Tibial nerve (tissue), 4 donors: ENCODE measurements at regions not wholly inside any gene's neighbourhood (a gene's known extent, or its start where the extent isn't known, plus 50 kb on each side); places are given as distances from the start of the nearest gene placed in this dataset.

ENCODE experiments used
- EP300 ChIP-seq, 2 donors: sonication (generic); formaldehyde crosslinking; IDR thresholded peaks; one replicate each; pipeline ENCODE4 v1.6.1; 2017; ENCODE audit warnings: antibody characterized with exemption in 2 of 2, mild to moderate bottlenecking in 1 of 2
- POLR2A ChIP-seq, 2 donors: fragments of 450-650 bp; IDR thresholded peaks; one replicate each; pipeline ENCODE4 v1.6.1; 2017; ENCODE audit warnings: antibody characterized with exemption in 2 of 2, mild to moderate bottlenecking in 2 of 2, moderate library complexity in 2 of 2
- TF ChIP-seq, protein P1 (sequence below), 5 experiments: fragments of 200-600 bp in 3 of 5; fragments of 450-650 bp in 2 of 5; sonication (generic) in 3 of 5; IDR thresholded peaks; one replicate each; pipeline ENCODE4 v1.5.1; 2016 to 2019; ENCODE audit warnings: antibody characterized with exemption in 5 of 5, mild to moderate bottlenecking in 3 of 5, moderate library complexity in 2 of 5

DNA sequence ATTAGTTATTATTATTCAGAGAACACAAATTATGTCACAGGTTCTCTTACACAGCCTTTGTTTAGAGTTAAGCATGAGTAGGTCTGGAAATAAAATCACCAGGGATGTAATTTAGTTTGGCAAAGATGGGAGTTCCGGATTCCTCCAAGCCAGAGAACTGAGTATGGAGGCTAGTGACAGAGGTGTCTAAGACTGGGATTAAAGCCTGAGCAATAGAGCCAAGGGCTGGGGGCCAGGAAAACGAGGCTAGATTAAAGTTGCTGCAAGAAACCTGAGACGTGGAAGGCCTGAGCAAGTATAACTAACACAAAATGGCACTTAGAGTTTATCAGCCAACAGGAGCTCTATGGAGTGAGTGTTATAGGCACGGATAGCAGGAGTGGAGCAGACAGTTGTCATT is 381.6 kb downstream of the SRGAP2C start:
- TF ChIP-seq, protein P1, sequence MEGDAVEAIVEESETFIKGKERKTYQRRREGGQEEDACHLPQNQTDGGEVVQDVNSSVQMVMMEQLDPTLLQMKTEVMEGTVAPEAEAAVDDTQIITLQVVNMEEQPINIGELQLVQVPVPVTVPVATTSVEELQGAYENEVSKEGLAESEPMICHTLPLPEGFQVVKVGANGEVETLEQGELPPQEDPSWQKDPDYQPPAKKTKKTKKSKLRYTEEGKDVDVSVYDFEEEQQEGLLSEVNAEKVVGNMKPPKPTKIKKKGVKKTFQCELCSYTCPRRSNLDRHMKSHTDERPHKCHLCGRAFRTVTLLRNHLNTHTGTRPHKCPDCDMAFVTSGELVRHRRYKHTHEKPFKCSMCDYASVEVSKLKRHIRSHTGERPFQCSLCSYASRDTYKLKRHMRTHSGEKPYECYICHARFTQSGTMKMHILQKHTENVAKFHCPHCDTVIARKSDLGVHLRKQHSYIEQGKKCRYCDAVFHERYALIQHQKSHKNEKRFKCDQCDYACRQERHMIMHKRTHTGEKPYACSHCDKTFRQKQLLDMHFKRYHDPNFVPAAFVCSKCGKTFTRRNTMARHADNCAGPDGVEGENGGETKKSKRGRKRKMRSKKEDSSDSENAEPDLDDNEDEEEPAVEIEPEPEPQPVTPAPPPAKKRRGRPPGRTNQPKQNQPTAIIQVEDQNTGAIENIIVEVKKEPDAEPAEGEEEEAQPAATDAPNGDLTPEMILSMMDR (IDR thresholded peaks at IDR 0.05): no peak
- TF ChIP-seq POLR2A (IDR thresholded peaks at IDR 0.05) (no peak), EP300 (IDR thresholded peaks at IDR 0.05) (no peak)
